ENCODE measurements at regions not wholly inside any gene's neighbourhood (a gene's known extent, or its start where the extent isn't known, plus 50 kb on each side); places are given as distances from the start of the nearest gene placed in this dataset.

GRCh38 chr12:23426328-23426727 is 523.1 kb downstream of the SOX5 start:
- TF ChIP-seq CTCF (conservative IDR thresholded peaks at IDR 0.05) (no peak), ZFX (IDR thresholded peaks at IDR 0.05) (no peak)

Measured in C4-2B (cell line).